ENCODE measurements at regions not wholly inside any gene's neighbourhood (a gene's known extent, or its start where the extent isn't known, plus 50 kb on each side); places are given as distances from the start of the nearest gene placed in this dataset.
"Not testable (repeated sequence)": the region's sequence is repeated elsewhere in the genome, so short reads cannot be mapped to it uniquely, and the experiment has no call there.

- Mint-ChIP-seq H3K36me3 (no peaks in the 10 kb centered on the region), H3K4me3 (no peak overlapping the region), H3K27ac (no peak overlapping the region), H3K27me3 (peaks cover 4% of the 10 kb centered on the region), H3K4me1 (peaks cover 7% of the 10 kb centered on the region), H3K9me3 (no peaks in the 10 kb centered on the region)
- no peak for ATAC-seq (ENCODE audit: low read depth)
- DNase-seq (ENCODE audit: low spot score in 2 of 2): no peak
These were observed 309.8 kb downstream of the HIVEP2 start for GRCh38 chr6:142635130-142635529.

DNA sequence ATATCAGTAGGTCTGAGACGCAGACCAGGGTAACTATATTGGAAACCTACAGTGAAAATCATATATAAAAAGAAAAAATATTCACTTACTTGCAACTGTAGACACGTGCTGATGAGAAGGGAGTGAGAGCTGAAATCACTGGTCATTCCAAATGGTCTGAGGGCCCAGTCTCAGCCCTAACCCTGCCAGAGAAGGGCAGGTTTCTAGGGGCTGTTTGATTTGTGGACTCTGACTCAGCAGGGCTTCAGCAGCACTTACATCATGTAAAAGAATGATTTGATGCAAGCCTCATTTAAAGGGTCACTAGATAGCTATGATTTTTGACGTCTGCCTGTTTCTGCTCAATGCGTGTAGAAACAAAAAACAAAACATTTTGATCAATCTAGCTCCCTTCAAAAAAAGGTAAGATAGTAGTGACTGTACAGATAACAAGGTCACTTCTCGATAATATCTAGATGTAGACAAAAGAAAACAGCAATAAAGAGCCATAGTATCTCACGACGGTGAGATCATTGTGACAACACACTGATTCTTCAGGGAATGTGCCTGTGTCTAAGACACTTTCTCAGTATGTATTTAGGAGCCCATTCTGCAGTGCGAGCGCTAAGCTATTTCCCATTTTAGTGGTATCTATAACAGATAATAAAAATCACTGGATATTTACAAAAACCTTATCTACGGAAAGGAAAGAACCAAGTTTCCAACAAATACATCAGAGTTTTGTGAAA, 307.2 kb downstream of the HIVEP2 start:
- no peak overlapping the region for H3K4me3 Mint-ChIP-seq
- DNase-seq (ENCODE audit: low spot score in 2 of 2) (no peak), ATAC-seq (ENCODE audit: low read depth) (no peak)
- H3K4me1 Mint-ChIP-seq: no peaks in the 10 kb centered on the region
- H3K27ac Mint-ChIP-seq: no peak overlapping the region
- no peaks in the 10 kb centered on the region for H3K9me3 Mint-ChIP-seq
- peaks cover 4% of the 10 kb centered on the region for H3K27me3 Mint-ChIP-seq
- peaks cover 2% of the 10 kb centered on the region for H3K36me3 Mint-ChIP-seq

DNA sequence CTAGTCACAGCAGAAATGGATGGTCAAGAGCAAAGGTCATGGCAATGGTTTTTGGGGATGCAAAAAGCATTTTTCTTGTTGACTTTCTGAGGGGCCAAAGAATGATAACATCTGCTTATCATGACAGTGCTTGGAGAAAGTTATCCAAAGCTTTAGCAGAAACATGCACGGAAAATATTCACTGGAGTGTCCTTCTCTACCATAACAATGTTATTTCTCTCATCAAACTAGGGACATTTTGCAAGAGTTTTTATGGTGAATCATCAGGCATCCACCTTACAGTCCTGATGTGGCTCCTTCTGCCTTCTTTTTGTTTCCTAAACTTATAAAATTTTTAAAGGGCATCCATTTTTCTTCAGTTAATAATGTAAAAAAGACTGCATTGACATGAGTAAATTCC, 302.3 kb downstream of the HIVEP2 start:
- Mint-ChIP-seq H3K4me1 (no peaks in the 10 kb centered on the region), H3K9me3 (no peaks in the 10 kb centered on the region)

GRCh38 chr6:142644866-142645265, 300.1 kb downstream of the HIVEP2 start:
- Mint-ChIP-seq H3K36me3 (peaks cover 2% of the 10 kb centered on the region), H3K4me3 (no peak overlapping the region), H3K9me3 (no peaks in the 10 kb centered on the region), H3K27me3 (peaks cover 2% of the 10 kb centered on the region), H3K4me1 (no peaks in the 10 kb centered on the region), H3K27ac (no peak overlapping the region)
- ATAC-seq (ENCODE audit: low read depth) (no peak), DNase-seq (ENCODE audit: low spot score in 2 of 2) (no peak)

More for the DNA sequence above, 302.3 kb downstream of the HIVEP2 start:
- H3K36me3 Mint-ChIP-seq: peaks cover 2% of the 10 kb centered on the region
- H3K27me3 Mint-ChIP-seq: peaks cover 4% of the 10 kb centered on the region
- ATAC-seq (ENCODE audit: low read depth) (no peak), DNase-seq (ENCODE audit: low spot score in 2 of 2) (no peak)
- no peak overlapping the region for H3K27ac Mint-ChIP-seq
- H3K4me3 Mint-ChIP-seq: no peak overlapping the region

DNA sequence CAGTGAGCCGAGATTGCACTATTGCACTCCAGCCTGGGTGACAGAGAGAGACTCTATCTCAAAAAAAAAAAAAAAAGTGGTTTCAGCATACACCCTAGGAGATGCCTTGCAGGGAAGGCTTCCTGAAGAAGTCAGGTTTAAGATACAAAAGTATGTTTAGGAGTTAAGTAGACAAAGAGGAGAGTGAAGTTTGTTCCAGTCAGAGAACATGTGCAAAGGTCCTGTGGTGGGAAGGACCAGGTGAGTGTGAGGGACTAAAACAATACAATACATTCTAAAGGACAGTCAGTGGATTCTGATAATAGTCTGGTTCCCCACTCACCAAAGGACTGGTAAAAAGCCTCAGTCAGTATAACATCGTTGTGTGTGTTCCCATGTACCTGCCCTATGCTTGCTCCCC, 299.3 kb downstream of the HIVEP2 start:
- ATAC-seq (ENCODE audit: low read depth): no peak
- no peaks in the 10 kb centered on the region for H3K4me1 Mint-ChIP-seq
- H3K9me3 Mint-ChIP-seq: no peaks in the 10 kb centered on the region
- no peak overlapping the region for H3K4me3 Mint-ChIP-seq
- peaks cover 2% of the 10 kb centered on the region for H3K27me3 Mint-ChIP-seq
- peaks cover 2% of the 10 kb centered on the region for H3K36me3 Mint-ChIP-seq
- DNase-seq (ENCODE audit: low spot score in 2 of 2): no peak
- H3K27ac Mint-ChIP-seq: no peak overlapping the region

- no peak overlapping the region for H3K4me3 Mint-ChIP-seq
- H3K4me1 Mint-ChIP-seq: no peaks in the 10 kb centered on the region
- no peak for DNase-seq (ENCODE audit: low spot score in 2 of 2)
- H3K36me3 Mint-ChIP-seq: no peaks in the 10 kb centered on the region
- no peak for ATAC-seq (ENCODE audit: low read depth)
- H3K27me3 Mint-ChIP-seq: peaks cover 2% of the 10 kb centered on the region
- H3K9me3 Mint-ChIP-seq: no peaks in the 10 kb centered on the region
- no peak overlapping the region for H3K27ac Mint-ChIP-seq
These were observed 297.4 kb downstream of the HIVEP2 start for GRCh38 chr6:142647449-142648035.

- no peaks in the 10 kb centered on the region for H3K9me3 Mint-ChIP-seq
- DNase-seq (ENCODE audit: low spot score in 2 of 2) (no peak), ATAC-seq (ENCODE audit: low read depth) (no peak)
- H3K4me3 Mint-ChIP-seq: no peak overlapping the region
- no peak overlapping the region for H3K27ac Mint-ChIP-seq
- no peaks in the 10 kb centered on the region for H3K4me1 Mint-ChIP-seq
- peaks cover 5% of the 10 kb centered on the region for H3K27me3 Mint-ChIP-seq
- H3K36me3 Mint-ChIP-seq: no peaks in the 10 kb centered on the region
These were observed 296.9 kb downstream of the HIVEP2 start for GRCh38 chr6:142648036-142648451.

- ATAC-seq (ENCODE audit: low read depth) (no peak), DNase-seq (ENCODE audit: low spot score in 2 of 2) (no peak)
- Mint-ChIP-seq H3K36me3 (no peaks in the 10 kb centered on the region), H3K4me1 (no peaks in the 10 kb centered on the region), H3K27me3 (peaks cover 5% of the 10 kb centered on the region), H3K9me3 (no peaks in the 10 kb centered on the region), H3K27ac (no peak overlapping the region), H3K4me3 (no peak overlapping the region)
These were observed 296.4 kb downstream of the HIVEP2 start for GRCh38 chr6:142648526-142648925.

DNA sequence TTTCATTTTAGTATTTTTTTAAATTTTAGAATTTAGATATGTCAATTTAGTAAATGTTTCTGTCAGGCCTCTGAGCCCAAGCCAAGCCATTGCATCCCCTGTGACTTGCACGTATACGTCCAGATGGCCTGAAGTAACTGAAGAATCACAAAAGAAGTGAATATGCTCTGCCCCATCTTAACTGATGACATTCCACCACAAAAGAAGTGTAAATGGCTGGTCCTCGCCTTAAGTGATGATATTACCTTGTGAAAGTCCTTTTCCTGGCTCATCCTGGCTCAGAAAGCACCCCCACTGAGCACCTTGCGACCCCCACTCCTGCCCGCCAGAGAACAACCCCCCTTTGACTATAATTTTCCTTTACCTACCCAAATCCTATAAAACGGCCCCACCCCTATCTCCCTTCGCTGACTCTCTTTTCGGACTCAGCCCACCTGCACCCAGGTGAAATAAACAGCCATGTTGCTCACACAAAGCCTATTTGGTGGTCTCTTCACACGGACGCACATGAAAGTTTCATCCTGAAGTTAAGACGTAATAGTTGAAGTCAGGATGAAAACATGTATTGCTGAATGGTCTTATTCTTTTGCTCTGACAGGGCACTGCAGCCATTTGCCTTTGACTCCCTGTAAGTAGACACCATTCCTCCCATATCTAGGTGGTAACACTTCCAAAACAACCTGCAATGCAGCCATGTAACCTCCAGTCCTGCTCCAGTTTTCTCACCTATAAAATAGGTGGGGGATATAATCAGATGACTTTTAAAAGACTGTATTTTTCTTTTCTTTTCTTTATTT, 295.3 kb downstream of the HIVEP2 start:
- H3K27ac Mint-ChIP-seq; H3K27me3 Mint-ChIP-seq; H3K36me3 Mint-ChIP-seq; DNase-seq (ENCODE audit: low spot score in 2 of 2); ATAC-seq (ENCODE audit: low read depth); H3K9me3 Mint-ChIP-seq; H3K4me3 Mint-ChIP-seq; H3K4me1 Mint-ChIP-seq: not testable (repeated sequence)

GRCh38 chr6:142651384-142651783, 293.6 kb downstream of the HIVEP2 start:
- H3K4me3 Mint-ChIP-seq: no peak overlapping the region
- DNase-seq (ENCODE audit: low spot score in 2 of 2) (no peak), ATAC-seq (ENCODE audit: low read depth) (no peak)
- H3K4me1 Mint-ChIP-seq: no peaks in the 10 kb centered on the region
- no peak overlapping the region for H3K27ac Mint-ChIP-seq
- no peaks in the 10 kb centered on the region for H3K9me3 Mint-ChIP-seq
- H3K36me3 Mint-ChIP-seq: no peaks in the 10 kb centered on the region
- peaks cover 10% of the 10 kb centered on the region for H3K27me3 Mint-ChIP-seq

DNA sequence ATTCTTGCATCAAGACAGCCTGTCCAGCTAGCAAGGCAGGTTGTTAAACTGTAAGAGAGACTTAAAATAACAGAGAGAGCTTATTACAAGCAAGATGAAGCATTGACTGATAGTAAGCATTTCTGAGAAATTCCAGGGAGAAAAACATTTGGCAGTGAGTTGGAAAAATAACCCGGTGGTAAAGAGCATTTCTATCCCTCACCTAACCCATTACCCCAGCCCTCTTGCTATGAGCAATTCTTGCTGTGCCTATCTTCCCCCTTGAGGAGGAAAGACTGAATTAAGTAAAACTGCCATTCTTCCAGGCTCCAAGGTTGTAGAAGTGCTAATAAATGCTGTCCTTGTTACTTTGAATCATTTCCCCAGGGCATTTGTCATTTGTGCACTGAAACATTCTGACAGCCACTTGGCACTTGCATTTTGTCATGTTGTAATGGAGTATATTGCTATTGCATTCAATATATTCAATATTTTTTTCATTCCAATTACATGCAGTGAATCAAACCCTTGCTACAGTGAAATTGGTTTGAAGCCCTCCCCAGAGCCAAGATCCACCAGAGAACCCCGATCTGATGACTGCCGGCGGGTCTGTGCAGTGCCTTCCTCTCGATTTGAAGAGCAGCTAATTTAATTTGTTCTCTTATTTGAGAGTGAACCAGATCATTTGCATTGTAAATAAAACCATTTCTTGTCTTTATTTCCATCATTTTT, 291.1 kb downstream of the HIVEP2 start:
- Mint-ChIP-seq H3K36me3 (no peaks in the 10 kb centered on the region), H3K4me3 (no peak overlapping the region), H3K4me1 (no peaks in the 10 kb centered on the region), H3K9me3 (no peaks in the 10 kb centered on the region), H3K27me3 (peaks cover 16% of the 10 kb centered on the region), H3K27ac (no peak overlapping the region)
- DNase-seq (ENCODE audit: low spot score in 2 of 2): no peak
- no peak for ATAC-seq (ENCODE audit: low read depth)

DNA sequence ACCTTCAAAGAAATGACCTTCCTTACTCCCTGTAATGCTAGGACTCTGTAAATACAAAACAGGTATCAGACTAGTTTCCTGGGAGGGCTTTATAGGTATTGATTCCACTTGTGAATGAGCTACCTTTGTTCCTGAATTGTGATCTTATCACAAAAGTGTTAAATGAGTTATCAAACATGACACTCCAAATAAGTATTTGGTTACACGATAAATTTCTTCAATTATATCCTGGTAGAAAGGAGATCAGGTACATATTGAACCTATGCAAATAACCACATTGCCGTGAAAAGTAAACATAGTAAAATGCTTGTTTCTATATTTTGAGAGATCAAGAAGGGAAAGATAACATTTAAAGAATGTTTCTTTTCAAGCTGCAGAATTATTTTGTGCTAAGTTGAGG, 285.3 kb downstream of the HIVEP2 start:
- Mint-ChIP-seq H3K4me1 (no peaks in the 10 kb centered on the region), H3K4me3 (no peak overlapping the region), H3K9me3 (peaks cover 9% of the 10 kb centered on the region), H3K36me3 (peaks cover 2% of the 10 kb centered on the region), H3K27ac (no peak overlapping the region), H3K27me3 (peaks cover 13% of the 10 kb centered on the region)
- DNase-seq (ENCODE audit: low spot score in 2 of 2): no peak
- no peak for ATAC-seq (ENCODE audit: low read depth)

DNA sequence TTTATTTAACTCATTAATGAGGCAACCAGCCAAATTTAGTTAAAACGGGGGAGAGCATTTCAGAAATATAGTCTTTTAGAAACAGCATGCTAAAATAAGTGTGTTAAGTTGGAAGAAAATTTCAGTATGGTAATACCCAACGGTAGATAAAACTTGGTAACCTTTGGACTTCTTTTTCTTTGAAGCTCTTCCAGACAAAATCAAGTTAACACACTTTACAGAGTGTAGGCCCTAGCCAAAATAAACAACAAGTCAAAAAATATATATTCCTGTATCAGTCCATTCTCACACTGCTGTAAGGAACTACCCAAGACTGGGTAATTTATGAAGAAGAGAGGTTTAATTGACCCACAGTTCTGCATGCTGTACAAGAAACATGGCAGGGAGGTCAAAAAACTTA, 279.6 kb downstream of the HIVEP2 start:
- DNase-seq (ENCODE audit: low spot score in 2 of 2): no peak
- no peak overlapping the region for H3K4me3 Mint-ChIP-seq
- ATAC-seq (ENCODE audit: low read depth): no peak
- no peak overlapping the region for H3K27ac Mint-ChIP-seq
- peaks cover 10% of the 10 kb centered on the region for H3K9me3 Mint-ChIP-seq
- peaks cover 4% of the 10 kb centered on the region for H3K36me3 Mint-ChIP-seq
- H3K4me1 Mint-ChIP-seq: peaks cover 2% of the 10 kb centered on the region
- peaks cover 2% of the 10 kb centered on the region for H3K27me3 Mint-ChIP-seq

- Mint-ChIP-seq H3K4me1 (peaks cover 7% of the 10 kb centered on the region), H3K9me3 (peaks cover 10% of the 10 kb centered on the region), H3K36me3 (peaks cover 4% of the 10 kb centered on the region), H3K4me3 (no peak overlapping the region), H3K27ac (no peak overlapping the region), H3K27me3 (peaks cover 2% of the 10 kb centered on the region)
- no peak for DNase-seq (ENCODE audit: low spot score in 2 of 2)
- ATAC-seq (ENCODE audit: low read depth): no peak
These were observed 278.3 kb downstream of the HIVEP2 start for GRCh38 chr6:142666599-142667185.
